Glomerular visceral epithelial cell (primary cell): ENCODE measurements at regions not wholly inside any gene's neighbourhood (a gene's known extent, or its start where the extent isn't known, plus 50 kb on each side); places are given as distances from the start of the nearest gene placed in this dataset.

Experiments used
- DNase-seq: peaks from one replicate; pipeline ENCODE4 v3.0.0-alpha.2; 2016; ENCODE audit errors: extremely low spot score

DNA sequence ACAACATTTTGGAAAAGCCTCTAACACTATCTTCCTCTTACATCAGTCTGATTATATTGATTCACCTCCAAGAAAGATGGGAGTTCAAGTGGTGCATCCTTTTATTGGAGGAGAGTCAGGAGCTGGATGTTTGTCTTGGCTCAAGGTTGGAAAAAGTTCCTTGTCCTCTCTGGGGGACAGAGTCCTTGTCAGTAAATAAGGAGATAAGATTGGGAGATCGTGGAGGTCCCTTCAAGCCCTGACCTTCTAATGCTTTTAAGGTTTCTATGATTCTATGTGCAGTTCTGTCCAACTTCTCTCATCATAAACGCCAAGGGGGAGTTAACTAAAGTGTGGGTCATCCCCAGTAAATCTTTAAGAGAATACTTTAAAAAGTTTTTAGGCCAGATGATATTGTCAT is 60.9 kb upstream of the CCBE1 start:
- no peak for DNase-seq

DNA sequence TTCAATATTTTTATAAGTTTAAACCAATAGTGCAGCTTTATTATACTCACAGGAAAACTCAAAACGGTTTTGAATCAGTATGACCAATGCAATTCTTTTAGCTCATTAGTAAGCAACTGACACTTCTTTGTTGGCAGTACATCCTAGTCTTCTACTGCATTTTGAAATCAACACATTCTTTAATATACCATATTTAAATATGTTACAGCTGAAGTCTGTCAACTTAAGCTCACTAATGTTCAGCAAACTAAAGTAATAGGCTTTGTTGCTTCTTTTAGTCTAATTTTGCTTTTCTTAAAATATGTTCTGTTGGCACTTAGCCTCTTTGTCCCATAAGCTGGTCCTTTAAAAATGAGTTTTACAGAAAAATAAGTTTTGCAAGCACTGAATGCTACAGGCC is 55.4 kb upstream of the CCBE1 start:
- DNase-seq: no peak

DNA sequence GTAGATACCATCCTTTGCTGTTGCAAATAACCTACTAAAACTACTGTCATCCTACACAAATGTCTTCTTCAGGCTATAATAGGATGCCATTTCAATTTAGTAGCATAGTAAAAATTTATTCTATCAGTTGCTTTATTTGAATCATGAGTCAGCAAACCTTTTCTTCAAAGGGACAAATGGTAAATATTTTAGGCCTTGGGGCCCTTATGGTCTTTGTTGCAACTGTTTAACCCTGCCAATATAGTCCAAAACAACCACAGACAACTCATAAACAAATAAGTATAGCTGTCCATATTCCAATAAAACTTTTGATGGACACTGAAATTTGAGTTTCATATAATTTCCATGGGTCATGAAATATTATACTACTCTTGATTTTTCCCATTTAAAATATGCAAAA is 54.0 kb upstream of the CCBE1 start:
- no peak for DNase-seq

DNA sequence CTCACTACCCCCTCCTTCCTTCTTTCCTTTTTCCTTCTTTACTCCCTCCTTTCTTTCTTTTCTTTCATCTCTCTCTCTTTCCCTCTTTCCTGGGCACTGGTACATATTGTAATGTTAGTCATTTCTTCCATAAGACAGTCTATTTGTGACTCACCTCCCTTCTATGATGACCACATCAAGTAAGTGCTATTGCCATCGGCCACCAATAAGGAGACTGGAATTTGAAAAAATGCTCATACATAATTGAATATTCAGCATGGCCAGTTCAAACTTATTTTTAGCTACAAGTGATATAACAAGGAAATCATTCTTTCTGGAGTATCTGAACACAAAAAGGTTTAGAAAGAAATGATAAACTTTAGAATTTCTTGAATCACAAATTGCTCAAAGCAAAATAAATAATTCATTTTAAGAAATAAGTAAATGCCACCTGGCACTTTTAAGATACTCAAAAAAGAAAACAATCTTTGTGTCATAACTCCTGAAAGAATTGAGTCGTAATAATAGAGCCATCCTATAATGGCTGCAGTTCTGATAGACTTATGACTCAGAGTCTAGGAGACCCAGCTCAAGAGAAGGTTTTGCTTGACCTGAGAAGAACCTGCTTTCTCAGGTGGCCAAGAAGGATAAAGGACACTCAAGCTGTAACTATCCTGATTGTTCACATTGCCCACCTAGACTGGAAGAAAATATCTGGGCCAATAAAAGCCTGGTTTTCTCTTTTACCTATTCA is 51.6 kb upstream of the CCBE1 start:
- DNase-seq: peak; percentile 75
